Neural progenitor cell (in vitro differentiated cells): ENCODE measurements at regions not wholly inside any gene's neighbourhood (a gene's known extent, or its start where the extent isn't known, plus 50 kb on each side); places are given as distances from the start of the nearest gene placed in this dataset.

Experiments used
- DNase-seq: peaks from one replicate; pipeline ENCODE4 v3.0.0-alpha.2; 2016; ENCODE audit warnings: low spot score
- H2AFZ ChIP-seq: fragments of 200-600 bp; sonication (generic); replicated peaks from 2 replicates; pipeline ENCODE4 v1.6.1; 2016; ENCODE audit warnings: antibody characterized with exemption
- H3F3A ChIP-seq: fragments of 200-600 bp; sonication (generic); 2 replicates; pipeline ENCODE4 v1.6.1; 2016; ENCODE audit warnings: antibody characterized with exemption, low read depth
- H3K27ac ChIP-seq: fragments of 200-600 bp; sonication (generic); 2 replicates; pipeline ENCODE4 v1.5.1; 2016; ENCODE audit warnings: mild to moderate bottlenecking
- H3K27me3 ChIP-seq: fragments of 200-600 bp; sonication (generic); 2 replicates; pipeline ENCODE4 v1.6.1; 2016; ENCODE audit warnings: mild to moderate bottlenecking, moderate library complexity
- H3K36me3 ChIP-seq: fragments of 200-600 bp; sonication (generic); 2 replicates; pipeline ENCODE4 v1.5.1; 2016
- H3K4me1 ChIP-seq: fragments of 200-600 bp; sonication (generic); 2 replicates; pipeline ENCODE4 v1.6.1; 2016; ENCODE audit warnings: mixed run types
- H3K4me2 ChIP-seq: fragments of 200-600 bp; sonication (generic); 2 replicates; pipeline ENCODE4 v1.6.1; 2016
- H3K4me3 ChIP-seq: fragments of 200-600 bp; sonication (generic); 2 replicates; pipeline ENCODE4 v1.5.1; 2016
- H3K79me2 ChIP-seq: fragments of 200-600 bp; sonication (generic); 2 replicates; pipeline ENCODE4 v1.6.1; 2016; ENCODE audit warnings: low read depth
- H3K9ac ChIP-seq: fragments of 200-600 bp; sonication (generic); 2 replicates; pipeline ENCODE4 v1.6.1; 2016
- H3K9me3 ChIP-seq: fragments of 200-600 bp; sonication (generic); 2 replicates; pipeline ENCODE4 v1.5.1; 2016; ENCODE audit warnings: low read depth
- H4K20me1 ChIP-seq: fragments of 200-600 bp; sonication (generic); 2 replicates; pipeline ENCODE4 v1.6.1; 2016; ENCODE audit warnings: low read depth
- H3K27ac Mint-ChIP-seq: 3 replicates; pipeline ENCODE4 v1.8.0; 2021; ENCODE audit warnings: mixed read lengths
- H3K27me3 Mint-ChIP-seq: 2 replicates; pipeline ENCODE4 v1.8.0; 2022; ENCODE audit warnings: low read depth, mild to moderate bottlenecking, inconsistent platforms, moderate library complexity, mixed read lengths; ENCODE audit not compliant: insufficient read depth
- H3K36me3 Mint-ChIP-seq: 3 replicates; pipeline ENCODE4 v1.8.0; 2021; ENCODE audit warnings: mixed read lengths
- H3K4me1 Mint-ChIP-seq: 3 replicates; pipeline ENCODE4 v1.8.0; 2021; ENCODE audit warnings: mixed read lengths
- H3K4me3 Mint-ChIP-seq: 3 replicates; pipeline ENCODE4 v1.8.0; 2021; ENCODE audit warnings: mild to moderate bottlenecking, moderate library complexity, mixed read lengths
- H3K9me3 Mint-ChIP-seq: 3 replicates; pipeline ENCODE4 v1.8.0; 2020; ENCODE audit warnings: mixed read lengths
- CTCF ChIP-seq: fragments of 200-600 bp; sonication (generic); IDR thresholded peaks from 2 replicates; pipeline ENCODE4 v1.5.1; 2017; ENCODE audit warnings: antibody characterized with exemption, mild to moderate bottlenecking
- EZH2 ChIP-seq: fragments of 200-600 bp; sonication (generic); IDR thresholded peaks from 2 replicates; pipeline ENCODE4 v1.6.1; 2017; ENCODE audit warnings: antibody characterized with exemption, mild to moderate bottlenecking, moderate library complexity
- EZH2phosphoT487 ChIP-seq: fragments of 200-600 bp; sonication (generic); IDR thresholded peaks from 2 replicates; pipeline ENCODE4 v1.6.1; 2017; ENCODE audit warnings: antibody characterized with exemption

GRCh38 chr9:89797937-89798455 lies 193.2 kb downstream of the GADD45G start:
- Histone ChIP-seq H3K4me2 (no peak overlapping the region), H2AFZ (no peak overlapping the region), H3K4me3 (no peak overlapping the region), H3K27ac (no peak overlapping the region), H4K20me1 (no peaks in the 10 kb centered on the region), H3K9ac (no peak overlapping the region), H3F3A (no peaks in the 10 kb centered on the region), H3K27me3 (no peaks in the 10 kb centered on the region), H3K79me2 (no peaks in the 10 kb centered on the region), H3K4me1 (no peaks in the 10 kb centered on the region), H3K9me3 (no peaks in the 10 kb centered on the region), H3K36me3 (no peaks in the 10 kb centered on the region)
- Mint-ChIP-seq H3K4me3 (no peak overlapping the region), H3K9me3 (no peaks in the 10 kb centered on the region), H3K4me1 (peaks cover 20% of the 10 kb centered on the region), H3K27ac (no peak overlapping the region), H3K36me3 (no peaks in the 10 kb centered on the region), H3K27me3 (peaks cover 9% of the 10 kb centered on the region)
- no peak for DNase-seq
- no peak for TF ChIP-seq EZH2phosphoT487
- TF ChIP-seq CTCF, result no peak
- no peak for TF ChIP-seq EZH2

GRCh38 chr9:89798547-89799120 lies 193.8 kb downstream of the GADD45G start:
- H3K27ac ChIP-seq, result no peak overlapping the region
- Mint-ChIP-seq H3K9me3 (no peaks in the 10 kb centered on the region), H3K27ac (no peak overlapping the region), H3K4me3 (no peak overlapping the region), H3K27me3 (peaks cover 9% of the 10 kb centered on the region), H3K36me3 (no peaks in the 10 kb centered on the region), H3K4me1 (peaks cover 20% of the 10 kb centered on the region)
- no peaks in the 10 kb centered on the region for H3K36me3 ChIP-seq
- H2AFZ ChIP-seq, result no peak overlapping the region
- no peak overlapping the region for H3K9ac ChIP-seq
- H3K79me2 ChIP-seq, result no peaks in the 10 kb centered on the region
- no peak for TF ChIP-seq EZH2
- TF ChIP-seq CTCF, result no peak
- TF ChIP-seq EZH2phosphoT487, result no peak
- H3F3A ChIP-seq, result no peaks in the 10 kb centered on the region
- no peaks in the 10 kb centered on the region for H3K4me1 ChIP-seq
- H4K20me1 ChIP-seq, result no peaks in the 10 kb centered on the region
- H3K27me3 ChIP-seq, result no peaks in the 10 kb centered on the region
- no peak overlapping the region for H3K4me3 ChIP-seq
- H3K4me2 ChIP-seq, result no peak overlapping the region
- H3K9me3 ChIP-seq, result no peaks in the 10 kb centered on the region
- DNase-seq, result no peak

- no peaks in the 10 kb centered on the region for H3K9me3 Mint-ChIP-seq
- H2AFZ ChIP-seq, result no peak overlapping the region
- TF ChIP-seq EZH2, result no peak
- no peak for TF ChIP-seq CTCF
- no peak for TF ChIP-seq EZH2phosphoT487
Observed at GRCh38 chr9:89799221-89799620, 194.4 kb downstream of the GADD45G start.

More at GRCh38 chr9:89799221-89799620, 194.4 kb downstream of the GADD45G start:
- Mint-ChIP-seq H3K4me3 (no peak overlapping the region), H3K27ac (no peak overlapping the region), H3K27me3 (peaks cover 9% of the 10 kb centered on the region), H3K4me1 (peaks cover 20% of the 10 kb centered on the region), H3K36me3 (no peaks in the 10 kb centered on the region)
- H3F3A ChIP-seq, result no peaks in the 10 kb centered on the region
- no peak overlapping the region for H3K4me3 ChIP-seq
- H3K9ac ChIP-seq, result no peak overlapping the region
- no peaks in the 10 kb centered on the region for H3K27me3 ChIP-seq
- H3K36me3 ChIP-seq, result no peaks in the 10 kb centered on the region
- no peaks in the 10 kb centered on the region for H3K79me2 ChIP-seq
- no peak for DNase-seq
- H3K4me2 ChIP-seq, result no peak overlapping the region
- no peak overlapping the region for H3K27ac ChIP-seq
- no peaks in the 10 kb centered on the region for H4K20me1 ChIP-seq
- no peaks in the 10 kb centered on the region for H3K4me1 ChIP-seq
- no peaks in the 10 kb centered on the region for H3K9me3 ChIP-seq
